WTC11 (cell line): ENCODE measurements at regions not wholly inside any gene's neighbourhood (a gene's known extent, or its start where the extent isn't known, plus 50 kb on each side); places are given as distances from the start of the nearest gene placed in this dataset.

Experiments
- ATAC-seq: fragments of 200-7000 bp; cut with Tn5 transposase; 2 replicates; pipeline ENCODE4 v1.10.0; 2021; ENCODE audit warnings: mild to moderate bottlenecking, moderate library complexity
- CTCF ChIA-PET: fragments of 300-600 bp; sonication (Branson Sonifier 250); formaldehyde crosslinking; loops from one replicate; lab custom pipeline; 2021; ENCODE audit warnings: antibody characterized with exemption; lab: Charles Lee
- POLR2A ChIA-PET: fragments of 350-600 bp; sonication (Branson Sonifier 250); formaldehyde crosslinking; loops from one replicate; lab custom pipeline; 2021; ENCODE audit warnings: antibody characterized with exemption; lab: Charles Lee
- DNase-seq: peaks from one replicate; pipeline ENCODE4 v3.0.0; 2021; ENCODE audit warnings: low spot score
- H3K27ac Mint-ChIP-seq: 2 replicates; pipeline ENCODE4 v1.8.0; 2021; ENCODE audit warnings: mixed read lengths
- H3K27me3 Mint-ChIP-seq: 2 replicates; pipeline ENCODE4 v1.8.0; 2021; ENCODE audit warnings: low read depth, mild to moderate bottlenecking, moderate library complexity, mixed read lengths
- H3K36me3 Mint-ChIP-seq: 2 replicates; pipeline ENCODE4 v1.8.0; 2021; ENCODE audit warnings: mixed read lengths
- H3K4me1 Mint-ChIP-seq: 2 replicates; pipeline ENCODE4 v1.8.0; 2022; ENCODE audit warnings: mixed read lengths
- H3K4me3 Mint-ChIP-seq: 2 replicates; pipeline ENCODE4 v1.8.0; 2021; ENCODE audit warnings: mild to moderate bottlenecking, moderate library complexity, mixed read lengths
- H3K9me3 Mint-ChIP-seq: 2 replicates; pipeline ENCODE4 v1.8.0; 2021; ENCODE audit warnings: mixed read lengths
- CREB1 ChIP-seq: sonication (generic); formaldehyde crosslinking; IDR thresholded peaks from 2 replicates; pipeline ENCODE4 v1.8.0; 2023; ENCODE audit warnings: mild to moderate bottlenecking, missing genetic modification reagents
- GABPB1 ChIP-seq: sonication (generic); formaldehyde crosslinking; IDR thresholded peaks from 2 replicates; pipeline ENCODE4 v1.8.1; 2023; ENCODE audit warnings: mild to moderate bottlenecking, missing genetic modification reagents
- JAZF1 ChIP-seq: fragments of 250-450 bp; sonication (Bioruptor Pico); IDR thresholded peaks from 2 replicates; pipeline ENCODE4 v1.9.0; 2021; ENCODE audit warnings: moderate library complexity, mild to moderate bottlenecking, inconsistent platforms
- JUN ChIP-seq: sonication (generic); formaldehyde crosslinking; IDR thresholded peaks from 2 replicates; pipeline ENCODE4 v1.8.0; 2023; ENCODE audit warnings: mild to moderate bottlenecking, missing genetic modification reagents
- KAT7 ChIP-seq: sonication (generic); formaldehyde crosslinking; IDR thresholded peaks from 2 replicates; pipeline ENCODE4 v1.8.1; 2023; ENCODE audit warnings: missing genetic modification reagents, mild to moderate bottlenecking, borderline replicate concordance
- MYBL2 ChIP-seq: sonication (generic); formaldehyde crosslinking; IDR thresholded peaks from 2 replicates; pipeline ENCODE4 v1.8.1; 2023; ENCODE audit warnings: mild to moderate bottlenecking, moderate library complexity, missing genetic modification reagents
- NFE2L1 ChIP-seq: sonication (generic); formaldehyde crosslinking; IDR thresholded peaks from 2 replicates; pipeline ENCODE4 v1.8.1; 2023; ENCODE audit warnings: missing genetic modification reagents
- RORB ChIP-seq: fragments of 250-450 bp; sonication (Bioruptor Pico); IDR thresholded peaks from 2 replicates; pipeline ENCODE4 v1.9.0; 2021; ENCODE audit warnings: mild to moderate bottlenecking
- SMAD3 ChIP-seq: sonication (generic); formaldehyde crosslinking; IDR thresholded peaks from 2 replicates; pipeline ENCODE4 v1.8.0; 2022; ENCODE audit warnings: missing genetic modification reagents, mild to moderate bottlenecking, borderline replicate concordance
- TEAD4 ChIP-seq: sonication (generic); formaldehyde crosslinking; IDR thresholded peaks from 2 replicates; pipeline ENCODE4 v1.8.0; 2022; ENCODE audit warnings: mild to moderate bottlenecking, missing genetic modification reagents
- ZNF317 ChIP-seq: sonication (generic); formaldehyde crosslinking; IDR thresholded peaks from 2 replicates; pipeline ENCODE4 v1.8.1; 2023; ENCODE audit warnings: low read depth, mild to moderate bottlenecking, moderate library complexity, missing genetic modification reagents, borderline replicate concordance
- ZNF396 ChIP-seq: fragments of 250-450 bp; sonication (Bioruptor Pico); IDR thresholded peaks from 2 replicates; pipeline ENCODE4 v1.8.0; 2021; ENCODE audit warnings: mild to moderate bottlenecking, moderate library complexity, borderline replicate concordance
- ZNF416 ChIP-seq: fragments of 250-450 bp; sonication (Bioruptor Pico); IDR thresholded peaks from 2 replicates; pipeline ENCODE4 v1.9.0; 2021; ENCODE audit warnings: mild to moderate bottlenecking, inconsistent platforms
- ZNF671 ChIP-seq: fragments of 250-450 bp; sonication (Bioruptor Pico); IDR thresholded peaks from 2 replicates; pipeline ENCODE4 v1.8.0; 2021; ENCODE audit warnings: mild to moderate bottlenecking
- TF ChIP-seq, protein P1 (sequence below): sonication (generic); formaldehyde crosslinking; IDR thresholded peaks from 2 replicates; pipeline ENCODE4 v1.8.0; 2022; ENCODE audit warnings: mild to moderate bottlenecking, missing genetic modification reagents
- TF ChIP-seq, protein P2 (sequence below): fragments of 250-450 bp; sonication (Bioruptor Pico); IDR thresholded peaks from 2 replicates; pipeline ENCODE4 v1.9.0; 2021; ENCODE audit warnings: mild to moderate bottlenecking
- TF ChIP-seq, protein P3 (sequence below): sonication (generic); formaldehyde crosslinking; IDR thresholded peaks from 2 replicates; pipeline ENCODE4 v1.8.1; 2022; ENCODE audit warnings: mild to moderate bottlenecking, moderate library complexity, missing genetic modification reagents
- TF ChIP-seq, protein P4 (sequence below): sonication (generic); formaldehyde crosslinking; IDR thresholded peaks from 2 replicates; pipeline ENCODE4 v1.8.1; 2022; ENCODE audit warnings: mild to moderate bottlenecking, missing genetic modification reagents, moderate library complexity, borderline replicate concordance
- TF ChIP-seq, protein P5 (sequence below): sonication (generic); formaldehyde crosslinking; IDR thresholded peaks from 2 replicates; pipeline ENCODE4 v1.8.1; 2023; ENCODE audit warnings: mild to moderate bottlenecking, missing genetic modification reagents, borderline replicate concordance
- TF ChIP-seq, protein P6 (sequence below): fragments of 200-600 bp; IDR thresholded peaks from 2 replicates; pipeline ENCODE4 v1.8.0; 2022; ENCODE audit warnings: antibody characterized with exemption
- TF ChIP-seq, protein P7 (sequence below): sonication (generic); formaldehyde crosslinking; IDR thresholded peaks from 2 replicates; pipeline ENCODE4 v1.8.1; 2023; ENCODE audit warnings: mild to moderate bottlenecking, missing genetic modification reagents

DNA sequence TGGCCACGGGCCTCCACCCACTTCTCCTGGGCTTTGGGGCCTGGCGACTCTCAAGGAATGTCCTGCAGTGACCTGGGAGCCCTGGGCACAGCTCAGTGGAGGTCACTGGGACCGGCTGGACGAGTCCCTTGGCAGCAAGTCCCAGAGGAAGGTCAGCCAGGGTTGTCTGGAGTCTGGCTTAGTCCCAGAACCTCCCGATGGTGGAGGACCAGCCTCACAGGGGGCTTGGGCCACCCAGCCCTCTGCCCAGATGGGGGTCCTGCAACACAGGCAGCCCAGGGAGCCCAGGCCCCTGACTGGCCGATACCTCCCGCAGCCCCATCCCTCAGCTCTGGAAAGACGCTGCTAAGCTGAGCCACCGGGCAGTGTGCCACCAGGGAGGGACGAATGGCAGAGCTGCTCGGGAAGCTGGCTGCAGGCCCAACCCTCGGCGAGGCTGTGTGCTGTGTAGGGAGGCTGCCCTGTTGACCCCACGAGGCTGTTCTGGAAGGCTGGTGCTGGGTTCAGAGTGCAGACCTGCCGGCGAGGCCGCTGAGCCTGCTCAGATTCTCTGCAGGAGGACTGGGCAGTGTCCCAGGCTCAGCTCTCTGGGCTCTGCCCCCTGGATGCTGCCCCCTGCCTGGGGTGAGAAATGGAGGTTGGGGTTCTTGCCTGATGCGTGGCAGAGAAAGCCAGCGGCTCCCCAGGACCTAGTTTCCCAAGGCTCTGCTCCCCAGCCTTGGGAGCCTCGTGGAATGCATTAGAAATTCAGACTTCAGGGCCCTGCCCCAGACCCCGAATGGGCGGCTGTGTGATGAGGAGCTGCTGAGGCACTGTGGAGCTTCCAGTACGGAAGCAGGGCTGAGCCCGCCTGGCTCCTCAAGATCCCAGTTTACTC is 61.7 kb downstream of the ADRA2C start:
- no peaks in the 10 kb centered on the region for H3K9me3 Mint-ChIP-seq
- CTCF ChIA-PET = interaction anchor here (0.6 to 4.0 kb wide), 5 partner anchors 9 to 80 kb away, joined by 3 to 20 read pairs (median 4); no protein-coding TSS in a partner anchor
- no peak for DNase-seq

DNA sequence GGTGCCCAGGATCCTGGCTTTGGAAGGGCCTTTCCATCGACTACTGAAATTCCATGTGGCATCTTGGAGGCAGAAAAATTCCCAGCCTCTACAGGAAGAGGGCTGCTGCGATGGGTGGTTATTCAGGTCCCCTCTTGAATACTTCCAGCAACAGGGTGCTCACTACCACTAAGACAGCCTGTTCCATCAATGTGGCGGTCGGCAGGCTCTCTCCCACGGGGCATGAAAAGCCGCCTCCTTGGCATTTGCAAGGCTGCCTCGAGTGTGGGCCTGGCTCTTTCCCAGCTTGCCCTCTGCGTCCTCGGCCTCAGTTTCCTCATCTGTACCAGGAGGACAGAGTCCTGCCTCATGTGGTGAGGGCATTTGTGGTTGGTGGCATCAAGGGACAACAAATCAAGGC is 62.4 kb downstream of the ADRA2C start:
- ATAC-seq (no peak), DNase-seq (no peak)
- Mint-ChIP-seq H3K27me3 (no peaks in the 10 kb centered on the region; the same call in 1 of the 2 replicates), H3K4me1 (peaks cover 23% of the 10 kb centered on the region), H3K36me3 (no peaks in the 10 kb centered on the region), H3K9me3 (no peaks in the 10 kb centered on the region), H3K27ac (no peak overlapping the region), H3K4me3 (no peak overlapping the region)
- ChIA-PET CTCF (interaction anchor here (0.6 to 4.0 kb wide), 5 partner anchors 8 to 81 kb away, joined by 3 to 20 read pairs (median 4); no protein-coding TSS in a partner anchor), POLR2A (no interaction called here)
- TF ChIP-seq CREB1 (CRISPR knock-in tag) = no peak
- TF ChIP-seq ZNF317 = no peak
- TF ChIP-seq, protein P1, sequence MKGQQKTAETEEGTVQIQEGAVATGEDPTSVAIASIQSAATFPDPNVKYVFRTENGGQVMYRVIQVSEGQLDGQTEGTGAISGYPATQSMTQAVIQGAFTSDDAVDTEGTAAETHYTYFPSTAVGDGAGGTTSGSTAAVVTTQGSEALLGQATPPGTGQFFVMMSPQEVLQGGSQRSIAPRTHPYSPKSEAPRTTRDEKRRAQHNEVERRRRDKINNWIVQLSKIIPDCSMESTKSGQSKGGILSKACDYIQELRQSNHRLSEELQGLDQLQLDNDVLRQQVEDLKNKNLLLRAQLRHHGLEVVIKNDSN (CRISPR knock-in tag) = no peak
- TF ChIP-seq NFE2L1 = no peak
- TF ChIP-seq SMAD3 (CRISPR knock-in tag) = no peak
- no peak for TF ChIP-seq GABPB1
- TF ChIP-seq, protein P2, sequence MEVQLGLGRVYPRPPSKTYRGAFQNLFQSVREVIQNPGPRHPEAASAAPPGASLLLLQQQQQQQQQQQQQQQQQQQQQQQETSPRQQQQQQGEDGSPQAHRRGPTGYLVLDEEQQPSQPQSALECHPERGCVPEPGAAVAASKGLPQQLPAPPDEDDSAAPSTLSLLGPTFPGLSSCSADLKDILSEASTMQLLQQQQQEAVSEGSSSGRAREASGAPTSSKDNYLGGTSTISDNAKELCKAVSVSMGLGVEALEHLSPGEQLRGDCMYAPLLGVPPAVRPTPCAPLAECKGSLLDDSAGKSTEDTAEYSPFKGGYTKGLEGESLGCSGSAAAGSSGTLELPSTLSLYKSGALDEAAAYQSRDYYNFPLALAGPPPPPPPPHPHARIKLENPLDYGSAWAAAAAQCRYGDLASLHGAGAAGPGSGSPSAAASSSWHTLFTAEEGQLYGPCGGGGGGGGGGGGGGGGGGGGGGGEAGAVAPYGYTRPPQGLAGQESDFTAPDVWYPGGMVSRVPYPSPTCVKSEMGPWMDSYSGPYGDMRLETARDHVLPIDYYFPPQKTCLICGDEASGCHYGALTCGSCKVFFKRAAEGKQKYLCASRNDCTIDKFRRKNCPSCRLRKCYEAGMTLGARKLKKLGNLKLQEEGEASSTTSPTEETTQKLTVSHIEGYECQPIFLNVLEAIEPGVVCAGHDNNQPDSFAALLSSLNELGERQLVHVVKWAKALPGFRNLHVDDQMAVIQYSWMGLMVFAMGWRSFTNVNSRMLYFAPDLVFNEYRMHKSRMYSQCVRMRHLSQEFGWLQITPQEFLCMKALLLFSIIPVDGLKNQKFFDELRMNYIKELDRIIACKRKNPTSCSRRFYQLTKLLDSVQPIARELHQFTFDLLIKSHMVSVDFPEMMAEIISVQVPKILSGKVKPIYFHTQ = no peak
- no peak for TF ChIP-seq ZNF416
- no peak for TF ChIP-seq KAT7
- TF ChIP-seq, protein P3, sequence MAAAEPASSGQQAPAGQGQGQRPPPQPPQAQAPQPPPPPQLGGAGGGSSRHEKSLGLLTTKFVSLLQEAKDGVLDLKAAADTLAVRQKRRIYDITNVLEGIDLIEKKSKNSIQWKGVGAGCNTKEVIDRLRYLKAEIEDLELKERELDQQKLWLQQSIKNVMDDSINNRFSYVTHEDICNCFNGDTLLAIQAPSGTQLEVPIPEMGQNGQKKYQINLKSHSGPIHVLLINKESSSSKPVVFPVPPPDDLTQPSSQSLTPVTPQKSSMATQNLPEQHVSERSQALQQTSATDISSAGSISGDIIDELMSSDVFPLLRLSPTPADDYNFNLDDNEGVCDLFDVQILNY = no peak
- TF ChIP-seq, protein P4, sequence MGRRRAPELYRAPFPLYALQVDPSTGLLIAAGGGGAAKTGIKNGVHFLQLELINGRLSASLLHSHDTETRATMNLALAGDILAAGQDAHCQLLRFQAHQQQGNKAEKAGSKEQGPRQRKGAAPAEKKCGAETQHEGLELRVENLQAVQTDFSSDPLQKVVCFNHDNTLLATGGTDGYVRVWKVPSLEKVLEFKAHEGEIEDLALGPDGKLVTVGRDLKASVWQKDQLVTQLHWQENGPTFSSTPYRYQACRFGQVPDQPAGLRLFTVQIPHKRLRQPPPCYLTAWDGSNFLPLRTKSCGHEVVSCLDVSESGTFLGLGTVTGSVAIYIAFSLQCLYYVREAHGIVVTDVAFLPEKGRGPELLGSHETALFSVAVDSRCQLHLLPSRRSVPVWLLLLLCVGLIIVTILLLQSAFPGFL = no peak
- TF ChIP-seq, protein P5, sequence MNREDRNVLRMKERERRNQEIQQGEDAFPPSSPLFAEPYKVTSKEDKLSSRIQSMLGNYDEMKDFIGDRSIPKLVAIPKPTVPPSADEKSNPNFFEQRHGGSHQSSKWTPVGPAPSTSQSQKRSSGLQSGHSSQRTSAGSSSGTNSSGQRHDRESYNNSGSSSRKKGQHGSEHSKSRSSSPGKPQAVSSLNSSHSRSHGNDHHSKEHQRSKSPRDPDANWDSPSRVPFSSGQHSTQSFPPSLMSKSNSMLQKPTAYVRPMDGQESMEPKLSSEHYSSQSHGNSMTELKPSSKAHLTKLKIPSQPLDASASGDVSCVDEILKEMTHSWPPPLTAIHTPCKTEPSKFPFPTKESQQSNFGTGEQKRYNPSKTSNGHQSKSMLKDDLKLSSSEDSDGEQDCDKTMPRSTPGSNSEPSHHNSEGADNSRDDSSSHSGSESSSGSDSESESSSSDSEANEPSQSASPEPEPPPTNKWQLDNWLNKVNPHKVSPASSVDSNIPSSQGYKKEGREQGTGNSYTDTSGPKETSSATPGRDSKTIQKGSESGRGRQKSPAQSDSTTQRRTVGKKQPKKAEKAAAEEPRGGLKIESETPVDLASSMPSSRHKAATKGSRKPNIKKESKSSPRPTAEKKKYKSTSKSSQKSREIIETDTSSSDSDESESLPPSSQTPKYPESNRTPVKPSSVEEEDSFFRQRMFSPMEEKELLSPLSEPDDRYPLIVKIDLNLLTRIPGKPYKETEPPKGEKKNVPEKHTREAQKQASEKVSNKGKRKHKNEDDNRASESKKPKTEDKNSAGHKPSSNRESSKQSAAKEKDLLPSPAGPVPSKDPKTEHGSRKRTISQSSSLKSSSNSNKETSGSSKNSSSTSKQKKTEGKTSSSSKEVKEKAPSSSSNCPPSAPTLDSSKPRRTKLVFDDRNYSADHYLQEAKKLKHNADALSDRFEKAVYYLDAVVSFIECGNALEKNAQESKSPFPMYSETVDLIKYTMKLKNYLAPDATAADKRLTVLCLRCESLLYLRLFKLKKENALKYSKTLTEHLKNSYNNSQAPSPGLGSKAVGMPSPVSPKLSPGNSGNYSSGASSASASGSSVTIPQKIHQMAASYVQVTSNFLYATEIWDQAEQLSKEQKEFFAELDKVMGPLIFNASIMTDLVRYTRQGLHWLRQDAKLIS (CRISPR knock-in tag) = no peak
- TF ChIP-seq MYBL2 = no peak
- TF ChIP-seq, protein P6, sequence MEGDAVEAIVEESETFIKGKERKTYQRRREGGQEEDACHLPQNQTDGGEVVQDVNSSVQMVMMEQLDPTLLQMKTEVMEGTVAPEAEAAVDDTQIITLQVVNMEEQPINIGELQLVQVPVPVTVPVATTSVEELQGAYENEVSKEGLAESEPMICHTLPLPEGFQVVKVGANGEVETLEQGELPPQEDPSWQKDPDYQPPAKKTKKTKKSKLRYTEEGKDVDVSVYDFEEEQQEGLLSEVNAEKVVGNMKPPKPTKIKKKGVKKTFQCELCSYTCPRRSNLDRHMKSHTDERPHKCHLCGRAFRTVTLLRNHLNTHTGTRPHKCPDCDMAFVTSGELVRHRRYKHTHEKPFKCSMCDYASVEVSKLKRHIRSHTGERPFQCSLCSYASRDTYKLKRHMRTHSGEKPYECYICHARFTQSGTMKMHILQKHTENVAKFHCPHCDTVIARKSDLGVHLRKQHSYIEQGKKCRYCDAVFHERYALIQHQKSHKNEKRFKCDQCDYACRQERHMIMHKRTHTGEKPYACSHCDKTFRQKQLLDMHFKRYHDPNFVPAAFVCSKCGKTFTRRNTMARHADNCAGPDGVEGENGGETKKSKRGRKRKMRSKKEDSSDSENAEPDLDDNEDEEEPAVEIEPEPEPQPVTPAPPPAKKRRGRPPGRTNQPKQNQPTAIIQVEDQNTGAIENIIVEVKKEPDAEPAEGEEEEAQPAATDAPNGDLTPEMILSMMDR = no peak
- no peak for TF ChIP-seq RORB (CRISPR knock-in tag)
- TF ChIP-seq, protein P7, sequence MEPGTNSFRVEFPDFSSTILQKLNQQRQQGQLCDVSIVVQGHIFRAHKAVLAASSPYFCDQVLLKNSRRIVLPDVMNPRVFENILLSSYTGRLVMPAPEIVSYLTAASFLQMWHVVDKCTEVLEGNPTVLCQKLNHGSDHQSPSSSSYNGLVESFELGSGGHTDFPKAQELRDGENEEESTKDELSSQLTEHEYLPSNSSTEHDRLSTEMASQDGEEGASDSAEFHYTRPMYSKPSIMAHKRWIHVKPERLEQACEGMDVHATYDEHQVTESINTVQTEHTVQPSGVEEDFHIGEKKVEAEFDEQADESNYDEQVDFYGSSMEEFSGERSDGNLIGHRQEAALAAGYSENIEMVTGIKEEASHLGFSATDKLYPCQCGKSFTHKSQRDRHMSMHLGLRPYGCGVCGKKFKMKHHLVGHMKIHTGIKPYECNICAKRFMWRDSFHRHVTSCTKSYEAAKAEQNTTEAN (CRISPR knock-in tag) = no peak
- TF ChIP-seq ZNF396 (CRISPR knock-in tag) = no peak
- TF ChIP-seq ZNF671 = no peak
- TF ChIP-seq TEAD4 = no peak

More for the DNA sequence above, 61.7 kb downstream of the ADRA2C start:
- H3K4me1 Mint-ChIP-seq = peaks cover 23% of the 10 kb centered on the region
- H3K27ac Mint-ChIP-seq = no peak overlapping the region
- POLR2A ChIA-PET = no interaction called here
- TF ChIP-seq JUN (no peak), GABPB1 (peak; percentile 81), JAZF1 (CRISPR knock-in tag) (no peak)
- H3K4me3 Mint-ChIP-seq = no peak overlapping the region
- ATAC-seq = no peak
- H3K36me3 Mint-ChIP-seq = no peaks in the 10 kb centered on the region
- H3K27me3 Mint-ChIP-seq = no peaks in the 10 kb centered on the region; the same call in 1 of the 2 replicates
